CD4-positive, alpha-beta memory T cell (primary cell): ENCODE measurements at regions not wholly inside any gene's neighbourhood (a gene's known extent, or its start where the extent isn't known, plus 50 kb on each side); places are given as distances from the start of the nearest gene placed in this dataset.

ENCODE experiments used
- CTCF ChIA-PET: fragments of 350-600 bp; sonication (Branson Sonifier 250); formaldehyde crosslinking; loops from one replicate; lab custom pipeline; 2021; ENCODE audit warnings: inconsistent platforms; ENCODE audit not compliant: partially characterized antibody; lab: Charles Lee
- POLR2A ChIA-PET: fragments of 350-600 bp; sonication (Branson Sonifier 250); formaldehyde crosslinking; loops from one replicate; lab custom pipeline; 2021; ENCODE audit not compliant: partially characterized antibody; lab: Charles Lee
- DNase-seq, 5 donors: peaks; one replicate each; pipeline versions ENCODE4 v3.0.0 to v3.0.0-alpha.2; 2020 to 2022; ENCODE audit warnings: mixed read lengths in 1 of 5
- H3K27ac ChIP-seq: one replicate; pipeline ENCODE4 v1.7.0; 2013; ENCODE audit warnings: low read depth, low read length
- H3K27me3 ChIP-seq: 2 replicates; pipeline ENCODE4 v1.7.0; 2013; ENCODE audit warnings: mild to moderate bottlenecking, low read length, moderate library complexity; ENCODE audit not compliant: insufficient read depth
- H3K36me3 ChIP-seq: 2 replicates; pipeline ENCODE4 v1.7.0; 2013; ENCODE audit warnings: mild to moderate bottlenecking, low read length, moderate library complexity; ENCODE audit not compliant: insufficient read depth
- H3K4me1 ChIP-seq: 2 replicates; pipeline ENCODE4 v1.7.0; 2013; ENCODE audit warnings: mild to moderate bottlenecking, low read length, moderate library complexity; ENCODE audit not compliant: insufficient read depth
- H3K4me3 ChIP-seq, 2 donors: one replicate each; pipeline ENCODE4 v1.7.0; 2013; ENCODE audit warnings: low read length in 2 of 2, mild to moderate bottlenecking in 1 of 2
- H3K9me3 ChIP-seq, 2 donors: one replicate each; pipeline ENCODE4 v1.7.0; 2013; ENCODE audit warnings: low read length in 2 of 2, control low read depth in 1 of 2; ENCODE audit not compliant: control insufficient read depth in 1 of 2
- H3K27ac Mint-ChIP-seq, 7 donors: one replicate each; pipeline ENCODE4 v1.8.0; 2020 to 2021; ENCODE audit warnings: mixed read lengths in 7 of 7, mild to moderate bottlenecking in 6 of 7, inconsistent platforms in 3 of 7, moderate library complexity in 3 of 7
- H3K27me3 Mint-ChIP-seq, 2 donors: one replicate each; pipeline ENCODE4 v1.8.0; 2020 to 2021; ENCODE audit warnings: mixed read lengths in 2 of 2
- H3K36me3 Mint-ChIP-seq, 2 donors: one replicate each; pipeline ENCODE4 v1.8.0; 2020 to 2021; ENCODE audit warnings: mixed read lengths in 2 of 2, inconsistent platforms in 1 of 2, mild to moderate bottlenecking in 1 of 2
- H3K4me1 Mint-ChIP-seq, 4 donors: one replicate each; pipeline ENCODE4 v1.8.0; 2020 to 2021; ENCODE audit warnings: mixed read lengths in 4 of 4, mild to moderate bottlenecking in 1 of 4
- H3K4me3 Mint-ChIP-seq, 8 donors: one replicate each; pipeline ENCODE4 v1.8.0; 2020 to 2021; ENCODE audit warnings: mixed read lengths in 8 of 8, mild to moderate bottlenecking in 7 of 8, moderate library complexity in 6 of 8, inconsistent platforms in 3 of 8
- H3K9me3 Mint-ChIP-seq, 8 donors: one replicate each; pipeline ENCODE4 v1.8.0; 2020 to 2021; ENCODE audit warnings: mixed read lengths in 8 of 8, mild to moderate bottlenecking in 5 of 8, inconsistent platforms in 3 of 8, moderate library complexity in 1 of 8
- intact Hi-C: fragments of 100-400 bp; cut with micrococcal nuclease; formaldehyde crosslinking; loops from one replicate; pipeline ENCODE4 v1.15.1; 2023

GRCh38 chr1:106680216-106680615 lies 376.3 kb upstream of the PRMT6 start:
- intact Hi-C loops: no loop called here
- POLR2A ChIA-PET: no interaction called here
- no peak overlapping the region for H3K4me3 ChIP-seq
- no peak for DNase-seq
- H3K4me1 Mint-ChIP-seq: no peaks in the 10 kb centered on the region
- H3K9me3 ChIP-seq: no peaks in the 10 kb centered on the region
- no peaks in the 10 kb centered on the region for H3K4me1 ChIP-seq
- H3K27me3 ChIP-seq: no peaks in the 10 kb centered on the region
- H3K4me3 Mint-ChIP-seq: no peak overlapping the region
- CTCF ChIA-PET: no interaction called here
- no peak overlapping the region for H3K27ac Mint-ChIP-seq
- no peaks in the 10 kb centered on the region for H3K36me3 ChIP-seq
- H3K9me3 Mint-ChIP-seq: peaks cover 0 to 12% (median 4%) of the 10 kb centered on the region in 8 donors
- H3K27ac ChIP-seq: no peak overlapping the region
- H3K36me3 Mint-ChIP-seq: no peaks in the 10 kb centered on the region
- no peaks in the 10 kb centered on the region for H3K27me3 Mint-ChIP-seq

- Histone ChIP-seq H3K27ac (no peak overlapping the region), H3K27me3 (no peaks in the 10 kb centered on the region), H3K4me3 (no peak overlapping the region), H3K36me3 (no peaks in the 10 kb centered on the region), H3K4me1 (no peaks in the 10 kb centered on the region), H3K9me3 (no peaks in the 10 kb centered on the region)
- Mint-ChIP-seq H3K36me3 (no peaks in the 10 kb centered on the region), H3K9me3 (peaks cover 0 to 12% (median 4%) of the 10 kb centered on the region in 8 donors), H3K27me3 (no peaks in the 10 kb centered on the region), H3K4me1 (no peaks in the 10 kb centered on the region), H3K4me3 (no peak overlapping the region), H3K27ac (no peak overlapping the region)
- POLR2A ChIA-PET: no interaction called here
- DNase-seq: no peak
- intact Hi-C loops: no loop called here
- CTCF ChIA-PET: no interaction called here
Measured at GRCh38 chr1:106680776-106681344, 375.6 kb upstream of the PRMT6 start.

DNA sequence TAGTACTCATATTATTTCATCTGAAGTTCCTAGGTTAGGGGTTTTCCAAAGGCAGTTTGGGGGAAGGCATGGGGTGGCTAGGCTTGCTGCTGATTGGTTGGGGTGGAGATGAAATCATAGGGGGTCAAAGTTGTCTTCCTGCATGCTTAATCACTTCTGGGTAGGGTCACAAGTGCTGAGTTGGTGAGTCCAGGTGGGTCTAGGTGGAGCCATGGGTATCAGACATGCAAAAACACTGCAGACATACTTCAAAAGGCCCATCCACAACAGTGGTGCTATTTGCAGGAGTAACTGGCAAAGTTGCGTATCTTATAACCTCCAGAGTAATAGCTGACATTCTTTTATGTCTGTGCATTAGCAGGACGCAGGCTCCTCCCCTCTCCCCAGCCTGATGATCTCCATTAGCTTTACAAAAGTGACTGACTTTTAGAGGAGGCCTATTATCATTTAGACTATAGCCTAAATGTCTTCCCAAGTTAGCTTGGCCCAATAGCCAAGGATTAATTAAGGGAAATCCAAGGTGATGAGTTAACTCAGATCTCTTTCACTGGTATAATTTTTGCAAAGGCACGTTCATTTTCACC lies 374.4 kb upstream of the PRMT6 start:
- Histone ChIP-seq H3K27ac (no peak overlapping the region), H3K9me3 (no peaks in the 10 kb centered on the region), H3K36me3 (no peaks in the 10 kb centered on the region), H3K4me1 (no peaks in the 10 kb centered on the region), H3K27me3 (no peaks in the 10 kb centered on the region), H3K4me3 (no peak overlapping the region)
- no peak for DNase-seq
- H3K4me3 Mint-ChIP-seq: no peak overlapping the region
- intact Hi-C loops: no loop called here
- no peaks in the 10 kb centered on the region for H3K4me1 Mint-ChIP-seq
- H3K27me3 Mint-ChIP-seq: no peaks in the 10 kb centered on the region
- POLR2A ChIA-PET: no interaction called here
- H3K27ac Mint-ChIP-seq: no peak overlapping the region
- H3K9me3 Mint-ChIP-seq: peaks cover 0 to 12% (median 3%) of the 10 kb centered on the region in 8 donors
- CTCF ChIA-PET: no interaction called here
- no peaks in the 10 kb centered on the region for H3K36me3 Mint-ChIP-seq

DNA sequence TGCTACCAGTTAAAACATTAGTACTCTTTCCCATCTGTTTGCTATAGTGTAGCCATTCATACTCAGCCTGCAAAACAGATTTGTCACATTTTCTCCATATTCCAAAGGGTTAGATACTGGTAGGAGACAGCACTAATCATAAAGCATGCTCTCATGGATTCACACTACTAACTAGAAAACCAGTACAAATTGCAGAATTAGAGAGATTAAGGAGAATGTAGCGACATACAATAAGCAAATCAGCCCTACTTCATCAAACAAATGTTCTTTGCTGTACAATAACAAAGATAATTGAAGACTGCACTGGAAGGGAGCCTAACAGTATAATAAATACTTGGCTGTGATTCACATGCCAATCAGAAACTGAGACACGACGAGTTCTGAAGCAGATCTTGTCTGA lies 368.0 kb upstream of the PRMT6 start:
- ChIA-PET POLR2A (no interaction called here), CTCF (no interaction called here)
- Histone ChIP-seq H3K27ac (no peak overlapping the region), H3K27me3 (no peaks in the 10 kb centered on the region), H3K9me3 (no peaks in the 10 kb centered on the region), H3K4me1 (no peaks in the 10 kb centered on the region), H3K4me3 (no peak overlapping the region), H3K36me3 (no peaks in the 10 kb centered on the region)
- peaks cover 0 to 8% (median 4%) of the 10 kb centered on the region in 8 donors for H3K9me3 Mint-ChIP-seq
- no peaks in the 10 kb centered on the region for H3K36me3 Mint-ChIP-seq
- DNase-seq: no peak
- no peaks in the 10 kb centered on the region for H3K27me3 Mint-ChIP-seq
- H3K4me1 Mint-ChIP-seq: no peaks in the 10 kb centered on the region
- no peak overlapping the region for H3K4me3 Mint-ChIP-seq
- intact Hi-C loops: no loop called here
- H3K27ac Mint-ChIP-seq: no peak overlapping the region

- H3K27ac ChIP-seq: no peak overlapping the region
Measured at GRCh38 chr1:106698660-106699059, 357.8 kb upstream of the PRMT6 start.

GRCh38 chr1:106699433-106699832 lies 357.0 kb upstream of the PRMT6 start:
- Mint-ChIP-seq H3K36me3 (no peaks in the 10 kb centered on the region), H3K4me1 (no peaks in the 10 kb centered on the region), H3K9me3 (peaks cover 0 to 22% (median 12%) of the 10 kb centered on the region in 8 donors), H3K27me3 (no peaks in the 10 kb centered on the region), H3K4me3 (no peak overlapping the region), H3K27ac (no peak overlapping the region)
- no peaks in the 10 kb centered on the region for H3K36me3 ChIP-seq
- no peak for DNase-seq
- intact Hi-C loops: no loop called here
- H3K9me3 ChIP-seq: no peaks in the 10 kb centered on the region
- POLR2A ChIA-PET: no interaction called here
- no peaks in the 10 kb centered on the region for H3K4me1 ChIP-seq
- no peak overlapping the region for H3K27ac ChIP-seq
- H3K27me3 ChIP-seq: no peaks in the 10 kb centered on the region
- CTCF ChIA-PET: no interaction called here
- no peak overlapping the region for H3K4me3 ChIP-seq

More at GRCh38 chr1:106698660-106699059, 357.8 kb upstream of the PRMT6 start:
- Histone ChIP-seq H3K27me3 (no peaks in the 10 kb centered on the region), H3K9me3 (no peaks in the 10 kb centered on the region), H3K4me3 (no peak overlapping the region), H3K36me3 (no peaks in the 10 kb centered on the region), H3K4me1 (no peaks in the 10 kb centered on the region)
- intact Hi-C loops: no loop called here
- H3K27ac Mint-ChIP-seq: no peak overlapping the region
- H3K4me1 Mint-ChIP-seq: no peaks in the 10 kb centered on the region
- H3K36me3 Mint-ChIP-seq: no peaks in the 10 kb centered on the region
- ChIA-PET POLR2A (no interaction called here), CTCF (no interaction called here)
- no peaks in the 10 kb centered on the region for H3K27me3 Mint-ChIP-seq
- no peak overlapping the region for H3K4me3 Mint-ChIP-seq
- H3K9me3 Mint-ChIP-seq: peaks cover 0 to 24% (median 12%) of the 10 kb centered on the region in 8 donors
- no peak for DNase-seq

DNA sequence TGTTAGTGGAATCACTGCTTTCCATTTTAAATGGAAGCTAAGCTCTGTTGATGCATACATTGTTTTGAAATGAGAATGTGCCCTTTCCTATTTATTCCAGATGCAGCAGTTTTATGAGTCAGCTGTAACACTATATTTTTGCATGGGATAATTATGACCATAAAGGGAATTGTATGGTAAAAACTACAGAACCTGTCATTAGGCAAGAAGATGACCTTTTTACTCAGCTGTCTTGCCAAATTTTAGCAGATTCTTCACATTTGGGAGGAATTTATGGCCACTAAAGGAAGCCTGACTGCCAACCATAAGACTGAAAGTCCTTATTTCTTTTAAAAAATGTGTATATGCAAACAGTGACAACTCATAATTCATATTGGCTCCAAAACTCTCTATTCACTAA lies 356.3 kb upstream of the PRMT6 start:
- Histone ChIP-seq H3K4me3 (no peak overlapping the region), H3K4me1 (no peaks in the 10 kb centered on the region), H3K36me3 (no peaks in the 10 kb centered on the region), H3K9me3 (no peaks in the 10 kb centered on the region), H3K27me3 (no peaks in the 10 kb centered on the region), H3K27ac (no peak overlapping the region)
- intact Hi-C loops: no loop called here
- POLR2A ChIA-PET: no interaction called here
- no peaks in the 10 kb centered on the region for H3K27me3 Mint-ChIP-seq
- DNase-seq: no peak
- no peaks in the 10 kb centered on the region for H3K36me3 Mint-ChIP-seq
- H3K27ac Mint-ChIP-seq: no peak overlapping the region
- H3K9me3 Mint-ChIP-seq: peaks cover 0 to 19% (median 11%) of the 10 kb centered on the region in 8 donors
- CTCF ChIA-PET: no interaction called here
- H3K4me3 Mint-ChIP-seq: no peak overlapping the region
- H3K4me1 Mint-ChIP-seq: no peaks in the 10 kb centered on the region
